DOHH2 (cell line): ENCODE measurements at regions not wholly inside any gene's neighbourhood (a gene's known extent, or its start where the extent isn't known, plus 50 kb on each side); places are given as distances from the start of the nearest gene placed in this dataset.

Experiments used
- EZH2phosphoT487 ChIP-seq: fragments of 200-600 bp; sonication (generic); IDR thresholded peaks from 2 replicates; pipeline ENCODE4 v1.6.1; 2017; ENCODE audit warnings: borderline replicate concordance, mild to moderate bottlenecking, antibody characterized with exemption, low read length, moderate library complexity, mixed read lengths
- TF ChIP-seq, protein P1 (sequence below): fragments of 200-600 bp; sonication (generic); IDR thresholded peaks from one replicate; pipeline ENCODE4 v1.5.1; 2014; ENCODE audit warnings: antibody characterized with exemption, mild to moderate bottlenecking, low read depth, low read length; ENCODE audit not compliant: poor library complexity, severe bottlenecking

GRCh38 chrX:107559506-107559905, 68.8 kb upstream of the PRPS1 start:
- TF ChIP-seq, protein P1, sequence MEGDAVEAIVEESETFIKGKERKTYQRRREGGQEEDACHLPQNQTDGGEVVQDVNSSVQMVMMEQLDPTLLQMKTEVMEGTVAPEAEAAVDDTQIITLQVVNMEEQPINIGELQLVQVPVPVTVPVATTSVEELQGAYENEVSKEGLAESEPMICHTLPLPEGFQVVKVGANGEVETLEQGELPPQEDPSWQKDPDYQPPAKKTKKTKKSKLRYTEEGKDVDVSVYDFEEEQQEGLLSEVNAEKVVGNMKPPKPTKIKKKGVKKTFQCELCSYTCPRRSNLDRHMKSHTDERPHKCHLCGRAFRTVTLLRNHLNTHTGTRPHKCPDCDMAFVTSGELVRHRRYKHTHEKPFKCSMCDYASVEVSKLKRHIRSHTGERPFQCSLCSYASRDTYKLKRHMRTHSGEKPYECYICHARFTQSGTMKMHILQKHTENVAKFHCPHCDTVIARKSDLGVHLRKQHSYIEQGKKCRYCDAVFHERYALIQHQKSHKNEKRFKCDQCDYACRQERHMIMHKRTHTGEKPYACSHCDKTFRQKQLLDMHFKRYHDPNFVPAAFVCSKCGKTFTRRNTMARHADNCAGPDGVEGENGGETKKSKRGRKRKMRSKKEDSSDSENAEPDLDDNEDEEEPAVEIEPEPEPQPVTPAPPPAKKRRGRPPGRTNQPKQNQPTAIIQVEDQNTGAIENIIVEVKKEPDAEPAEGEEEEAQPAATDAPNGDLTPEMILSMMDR, result no peak
- TF ChIP-seq EZH2phosphoT487, result no peak
